CD14-positive monocyte (primary cell): ENCODE measurements at regions not wholly inside any gene's neighbourhood (a gene's known extent, or its start where the extent isn't known, plus 50 kb on each side); places are given as distances from the start of the nearest gene placed in this dataset.

Experiments used
- DNase-seq, 3 donors: peaks; one replicate each; pipeline ENCODE4 v3.0.0-alpha.2; 2011 to 2022
- H2AFZ ChIP-seq: 2 replicates; pipeline ENCODE4 v1.6.0; 2012; ENCODE audit warnings: mild to moderate bottlenecking, low read depth, low read length, inconsistent platforms; ENCODE audit not compliant: insufficient read depth, poor library complexity, severe bottlenecking
- H3K27ac ChIP-seq, 2 donors: 1 replicate in 1 of 2; 2 replicates in 1 of 2; pipeline ENCODE4 v1.5.1; 2012 to 2013; ENCODE audit warnings: low read length in 2 of 2, control low read depth in 1 of 2, inconsistent platforms in 1 of 2, low read depth in 1 of 2, mild to moderate bottlenecking in 1 of 2
- H3K27me3 ChIP-seq, 2 donors: one replicate each; pipeline versions ENCODE4 v1.6.0 to v1.6.1; 2011 to 2013; ENCODE audit warnings: low read length in 2 of 2; ENCODE audit not compliant: control insufficient read depth in 2 of 2, insufficient read depth in 2 of 2
- H3K36me3 ChIP-seq, 2 donors: replicated peaks in 1 of 2; 1 replicate in 1 of 2; 2 replicates in 1 of 2; pipeline versions ENCODE4 v1.5.1 to v1.6.1; 2012 to 2013; ENCODE audit warnings: low read length in 2 of 2, control low read depth in 1 of 2, inconsistent platforms in 1 of 2, mild to moderate bottlenecking in 1 of 2; ENCODE audit not compliant: insufficient read depth in 2 of 2, control insufficient read depth in 1 of 2
- H3K4me1 ChIP-seq, 2 donors: 1 replicate in 1 of 2; 2 replicates in 1 of 2; pipeline versions ENCODE4 v1.5.1 to v1.6.1; 2012 to 2013; ENCODE audit warnings: low read length in 2 of 2, control low read depth in 1 of 2, inconsistent platforms in 1 of 2, mild to moderate bottlenecking in 1 of 2, moderate library complexity in 1 of 2; ENCODE audit not compliant: insufficient read depth in 2 of 2, control insufficient read depth in 1 of 2
- H3K4me2 ChIP-seq: replicated peaks from 2 replicates; pipeline ENCODE3; 2012; ENCODE audit warnings: low read length, moderate library complexity, mild to moderate bottlenecking; ENCODE audit not compliant: poor library complexity, severe bottlenecking; ENCODE audit errors: extremely low read depth
- H3K4me3 ChIP-seq, 3 experiments: fragments of 200-600 bp in 1 of 3; sonication (generic) in 1 of 3; replicated peaks in 1 of 3; 1 replicate in 2 of 3; 2 replicates in 1 of 3; pipeline ENCODE4 v1.5.1; 2011 to 2013; ENCODE audit warnings: low read length in 3 of 3, mild to moderate bottlenecking in 3 of 3, control low read depth in 2 of 3, low read depth in 2 of 3, inconsistent platforms in 1 of 3, moderate library complexity in 1 of 3
- H3K79me2 ChIP-seq: 2 replicates; pipeline ENCODE4 v1.6.0; 2012; ENCODE audit warnings: mild to moderate bottlenecking, control low read depth, inconsistent platforms, low read length, moderate library complexity; ENCODE audit not compliant: insufficient read depth
- H3K9ac ChIP-seq: 2 replicates; pipeline ENCODE4 v1.6.0; 2017; ENCODE audit warnings: low read length, mild to moderate bottlenecking; ENCODE audit not compliant: insufficient read depth, poor library complexity, severe bottlenecking
- H3K9me3 ChIP-seq, 2 donors: replicated peaks in 1 of 2; 1 replicate in 1 of 2; 2 replicates in 1 of 2; pipeline versions ENCODE4 v1.5.1 to v1.6.1; 2012 to 2013; ENCODE audit warnings: low read length in 2 of 2, control low read depth in 1 of 2; ENCODE audit not compliant: control insufficient read depth in 1 of 2, insufficient read depth in 1 of 2
- H4K20me1 ChIP-seq: 2 replicates; pipeline ENCODE4 v1.6.0; 2012; ENCODE audit warnings: mild to moderate bottlenecking, low read length, control low read depth, moderate library complexity; ENCODE audit not compliant: insufficient read depth
- H3K27ac Mint-ChIP-seq, 7 donors: one replicate each; pipeline ENCODE4 v1.8.0; 2020; ENCODE audit warnings: mild to moderate bottlenecking in 7 of 7, mixed read lengths in 7 of 7, moderate library complexity in 6 of 7, inconsistent platforms in 2 of 7
- H3K27me3 Mint-ChIP-seq, 3 donors: one replicate each; pipeline ENCODE4 v1.8.0; 2021 to 2022; ENCODE audit warnings: low read depth in 3 of 3, mild to moderate bottlenecking in 3 of 3, mixed read lengths in 3 of 3, moderate library complexity in 3 of 3, inconsistent platforms in 1 of 3
- H3K36me3 Mint-ChIP-seq, 2 donors: one replicate each; pipeline ENCODE4 v1.8.0; 2020; ENCODE audit warnings: mixed read lengths in 2 of 2, inconsistent platforms in 1 of 2, mild to moderate bottlenecking in 1 of 2
- H3K4me1 Mint-ChIP-seq: one replicate; pipeline ENCODE4 v1.8.0; 2020; ENCODE audit warnings: mild to moderate bottlenecking, mixed read lengths
- H3K4me3 Mint-ChIP-seq, 2 donors: one replicate each; pipeline ENCODE4 v1.8.0; 2020; ENCODE audit warnings: mild to moderate bottlenecking in 2 of 2, mixed read lengths in 2 of 2, moderate library complexity in 1 of 2
- H3K9me3 Mint-ChIP-seq, 7 donors: one replicate each; pipeline ENCODE4 v1.8.0; 2020 to 2022; ENCODE audit warnings: mixed read lengths in 7 of 7, mild to moderate bottlenecking in 6 of 7, moderate library complexity in 6 of 7, inconsistent platforms in 2 of 7
- CTCF ChIP-seq: fragments of 200-600 bp; IDR thresholded peaks from one replicate; pipeline ENCODE4 v1.8.0; 2022; ENCODE audit warnings: antibody characterized with exemption, mild to moderate bottlenecking
- WGBS: methylation state at CpG from one replicate; pipeline ENCODE4 v1.1.5; 2013; ENCODE audit warnings: missing lambda C conversion rate; ENCODE audit not compliant: insufficient coverage; 5-methylcytosine and 5-hydroxymethylcytosine counted together
- intact Hi-C, 2 donors: fragments of 100-400 bp; cut with micrococcal nuclease; formaldehyde crosslinking; loops; one replicate each; pipeline versions ENCODE4 v1.15.0 to v1.15.1; 2023

GRCh38 chr22:25383892-25384291 lies 164.5 kb downstream of the CRYBB2 start:
- no peak for DNase-seq
- H3K9me3 Mint-ChIP-seq: peaks cover 0 to 4% (median 0%) of the 10 kb centered on the region in 7 donors
- Histone ChIP-seq H3K36me3 (peaks cover 12 to 26% of the 10 kb centered on the region in 2 donors), H3K79me2 (peaks cover 59% of the 10 kb centered on the region), H3K4me1 (peaks cover 16 to 27% of the 10 kb centered on the region in 2 donors), H3K27me3 (peaks cover 0 to 11% of the 10 kb centered on the region in 2 donors), H4K20me1 (peaks cover 79% of the 10 kb centered on the region), H2AFZ (no peak overlapping the region), H3K4me2 (no peak overlapping the region), H3K9me3 (no peaks in the 10 kb centered on the region), H3K27ac (no peak overlapping the region), H3K9ac (no peak overlapping the region), H3K4me3 (no peak overlapping the region)
- WGBS: 78% methylated on average over 18 of the region's 18 CpGs
- no peak overlapping the region for H3K4me3 Mint-ChIP-seq
- peaks cover 31% of the 10 kb centered on the region for H3K4me1 Mint-ChIP-seq
- intact Hi-C loops: no loop called here
- TF ChIP-seq CTCF: no peak
- H3K36me3 Mint-ChIP-seq: peaks cover 33 to 39% of the 10 kb centered on the region in 2 donors
- H3K27ac Mint-ChIP-seq: no peak overlapping the region
- H3K27me3 Mint-ChIP-seq: peaks cover 12 to 18% (median 16%) of the 10 kb centered on the region in 3 donors

- WGBS: 24% methylated on average over 9 of the region's 9 CpGs
- no peaks in the 10 kb centered on the region for H3K36me3 ChIP-seq
- Mint-ChIP-seq H3K27me3 (peaks cover 14 to 33% (median 25%) of the 10 kb centered on the region in 3 donors), H3K9me3 (peaks cover 0 to 2% (median 0%) of the 10 kb centered on the region in 7 donors), H3K27ac (no peak overlapping the region), H3K4me1 (peaks cover 53% of the 10 kb centered on the region), H3K36me3 (peaks cover 13 to 14% of the 10 kb centered on the region in 2 donors), H3K4me3 (peak overlapping the region in 1 of 2 donors; percentile 43)
- H3K4me2 ChIP-seq: no peak overlapping the region
- H3K79me2 ChIP-seq: peaks cover 76% of the 10 kb centered on the region
- H2AFZ ChIP-seq: no peak overlapping the region
- H3K4me1 ChIP-seq: peaks cover 32 to 50% of the 10 kb centered on the region in 2 donors
- intact Hi-C loops: no loop called here
- no peak for DNase-seq
- H3K9me3 ChIP-seq: no peaks in the 10 kb centered on the region
- peaks cover 98% of the 10 kb centered on the region for H4K20me1 ChIP-seq
- no peak overlapping the region for H3K4me3 ChIP-seq
- TF ChIP-seq CTCF: no peak
- H3K9ac ChIP-seq: no peak overlapping the region
- no peak overlapping the region for H3K27ac ChIP-seq
- peaks cover 0 to 17% of the 10 kb centered on the region in 2 donors for H3K27me3 ChIP-seq
Observed at GRCh38 chr22:25386538-25386884, 167.1 kb downstream of the CRYBB2 start.
